Esophagus muscularis mucosa (tissue), 4 donors: ENCODE measurements at regions not wholly inside any gene's neighbourhood (a gene's known extent, or its start where the extent isn't known, plus 50 kb on each side); places are given as distances from the start of the nearest gene placed in this dataset.

Experiments
- EP300 ChIP-seq: sonication (generic); formaldehyde crosslinking; IDR thresholded peaks from one replicate; pipeline ENCODE4 v1.6.1; 2017; ENCODE audit warnings: antibody characterized with exemption
- POLR2A ChIP-seq: fragments of 450-650 bp; IDR thresholded peaks from one replicate; pipeline ENCODE4 v1.6.1; 2017; ENCODE audit warnings: antibody characterized with exemption, moderate library complexity, mild to moderate bottlenecking, low read depth
- POLR2AphosphoS5 ChIP-seq, 2 donors: sonication (generic); formaldehyde crosslinking; IDR thresholded peaks; one replicate each; pipeline ENCODE4 v1.6.1; 2017; ENCODE audit warnings: antibody characterized with exemption in 2 of 2
- TF ChIP-seq, protein P1 (sequence below), 3 experiments: fragments of 200-600 bp in 2 of 3; fragments of 450-650 bp in 1 of 3; sonication (generic) in 2 of 3; IDR thresholded peaks; one replicate each; pipeline ENCODE4 v1.5.1; 2017 to 2019; ENCODE audit warnings: antibody characterized with exemption in 3 of 3, mild to moderate bottlenecking in 2 of 3, moderate library complexity in 1 of 3

DNA sequence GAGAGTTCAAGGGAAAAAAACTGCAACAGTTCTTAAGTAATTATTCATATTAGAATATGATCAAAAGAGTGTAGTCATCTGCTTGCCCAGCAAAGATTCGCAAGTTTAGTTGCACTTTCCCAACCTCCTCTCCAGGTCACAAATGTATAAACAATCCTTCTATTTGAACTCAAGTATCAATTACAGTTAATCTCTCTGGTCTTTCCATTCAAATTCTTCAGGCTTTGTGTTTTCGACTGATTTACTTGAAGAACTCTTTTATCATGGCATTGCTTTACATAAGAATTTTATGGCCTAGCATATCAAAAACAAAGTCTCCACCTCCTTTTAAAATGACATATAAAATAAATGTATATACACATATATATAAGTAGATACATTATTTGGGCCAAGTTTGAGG lies 1009.6 kb upstream of the DIAPH2 start:
- TF ChIP-seq, protein P1, sequence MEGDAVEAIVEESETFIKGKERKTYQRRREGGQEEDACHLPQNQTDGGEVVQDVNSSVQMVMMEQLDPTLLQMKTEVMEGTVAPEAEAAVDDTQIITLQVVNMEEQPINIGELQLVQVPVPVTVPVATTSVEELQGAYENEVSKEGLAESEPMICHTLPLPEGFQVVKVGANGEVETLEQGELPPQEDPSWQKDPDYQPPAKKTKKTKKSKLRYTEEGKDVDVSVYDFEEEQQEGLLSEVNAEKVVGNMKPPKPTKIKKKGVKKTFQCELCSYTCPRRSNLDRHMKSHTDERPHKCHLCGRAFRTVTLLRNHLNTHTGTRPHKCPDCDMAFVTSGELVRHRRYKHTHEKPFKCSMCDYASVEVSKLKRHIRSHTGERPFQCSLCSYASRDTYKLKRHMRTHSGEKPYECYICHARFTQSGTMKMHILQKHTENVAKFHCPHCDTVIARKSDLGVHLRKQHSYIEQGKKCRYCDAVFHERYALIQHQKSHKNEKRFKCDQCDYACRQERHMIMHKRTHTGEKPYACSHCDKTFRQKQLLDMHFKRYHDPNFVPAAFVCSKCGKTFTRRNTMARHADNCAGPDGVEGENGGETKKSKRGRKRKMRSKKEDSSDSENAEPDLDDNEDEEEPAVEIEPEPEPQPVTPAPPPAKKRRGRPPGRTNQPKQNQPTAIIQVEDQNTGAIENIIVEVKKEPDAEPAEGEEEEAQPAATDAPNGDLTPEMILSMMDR (IDR thresholded peaks at IDR 0.05): no peak
- TF ChIP-seq EP300 (no peak), POLR2AphosphoS5 (IDR thresholded peaks at IDR 0.05) (no peak), POLR2A (no peak)
